C4-2B (cell line): ENCODE measurements at regions not wholly inside any gene's neighbourhood (a gene's known extent, or its start where the extent isn't known, plus 50 kb on each side); places are given as distances from the start of the nearest gene placed in this dataset.

Experiments used
- H3K27ac ChIP-seq: fragments of 450-650 bp; 2 replicates; pipeline ENCODE4 v1.5.1; 2017
- CTCF ChIP-seq: fragments of 450-650 bp; conservative IDR thresholded peaks from 2 replicates; pipeline ENCODE4 v1.5.1; 2017; ENCODE audit warnings: mild to moderate bottlenecking
- ZFX ChIP-seq: fragments of 450-650 bp; IDR thresholded peaks from 2 replicates; pipeline ENCODE4 v1.6.1; 2017

GRCh38 chr7:110119883-110120581, 970.9 kb upstream of the LRRN3 start:
- H3K27ac ChIP-seq: no peak overlapping the region
- TF ChIP-seq ZFX (no peak), CTCF (no peak)

GRCh38 chr7:110129159-110129558, 961.8 kb upstream of the LRRN3 start:
- TF ChIP-seq CTCF (no peak), ZFX (no peak)

GRCh38 chr7:110130669-110131068, 960.3 kb upstream of the LRRN3 start:
- TF ChIP-seq CTCF (peak; percentile 74), ZFX (no peak)
- no peak overlapping the region for H3K27ac ChIP-seq

More at GRCh38 chr7:110129159-110129558, 961.8 kb upstream of the LRRN3 start:
- no peak overlapping the region for H3K27ac ChIP-seq

- no peak overlapping the region for H3K27ac ChIP-seq
- TF ChIP-seq ZFX: no peak
- no peak for TF ChIP-seq CTCF
Observed at GRCh38 chr7:110131344-110131743, 959.6 kb upstream of the LRRN3 start.

GRCh38 chr7:110139056-110139455, 951.9 kb upstream of the LRRN3 start:
- no peak overlapping the region for H3K27ac ChIP-seq
- TF ChIP-seq ZFX: no peak
- TF ChIP-seq CTCF: no peak

- H3K27ac ChIP-seq: no peak overlapping the region
- TF ChIP-seq ZFX (no peak), CTCF (no peak)
Observed at GRCh38 chr7:110142939-110143526, 947.9 kb upstream of the LRRN3 start.

- H3K27ac ChIP-seq: no peak overlapping the region
- no peak for TF ChIP-seq ZFX
- no peak for TF ChIP-seq CTCF
Observed at GRCh38 chr7:110144599-110144998, 946.3 kb upstream of the LRRN3 start.
